ENCODE measurements at regions not wholly inside any gene's neighbourhood (a gene's known extent, or its start where the extent isn't known, plus 50 kb on each side); places are given as distances from the start of the nearest gene placed in this dataset.

DNA sequence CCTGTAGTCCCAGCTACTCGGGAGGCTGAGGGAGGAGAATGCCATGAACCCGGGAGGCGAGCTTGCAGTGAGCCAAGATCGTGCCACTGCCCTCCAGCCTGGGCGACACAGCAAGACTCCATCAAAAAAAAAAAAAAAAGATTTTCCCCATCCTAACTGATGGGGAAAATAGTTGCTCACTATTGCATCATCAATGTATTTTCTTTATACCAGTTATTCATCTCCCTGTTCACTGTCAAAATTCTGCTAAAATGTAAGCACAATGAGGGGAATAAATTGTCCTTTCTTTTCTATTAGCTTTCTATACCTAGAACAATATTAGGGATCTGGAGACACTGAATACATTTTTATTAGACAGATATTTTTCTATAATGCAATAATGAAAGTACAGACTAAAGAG, 561.3 kb downstream of the CCER1 start:
- DNase-seq, result no peak
- Histone ChIP-seq H3K27ac (ENCODE audit: low read length) (no peak overlapping the region), H3K9me3 (replicated peaks; ENCODE audit: insufficient read depth, low read length) (no peaks in the 10 kb centered on the region), H2AFZ (ENCODE audit: low read length) (no peak overlapping the region), H3K79me2 (ENCODE audit: low read length) (no peaks in the 10 kb centered on the region), H3K27me3 (replicated peaks; ENCODE audit: insufficient read depth, low read length) (no peaks in the 10 kb centered on the region), H3K4me1 (ENCODE audit: low read length) (no peaks in the 10 kb centered on the region), H3K9ac (ENCODE audit: low read length) (no peak overlapping the region), H3K9me2 (replicated peaks; ENCODE audit: insufficient read depth, low read length) (no peaks in the 10 kb centered on the region), H3K36me3 (replicated peaks; ENCODE audit: insufficient read depth, low read length) (no peaks in the 10 kb centered on the region), H3K4me2 (ENCODE audit: low read depth, low read length) (no peak overlapping the region), H3F3A (ENCODE audit: insufficient read depth, low read length) (no peaks in the 10 kb centered on the region), H4K20me1 (ENCODE audit: insufficient read depth, low read length) (no peaks in the 10 kb centered on the region), H3K4me3 (ENCODE audit: low read length) (no peak overlapping the region)
- no peak for TF ChIP-seq EZH2phosphoT487 (IDR thresholded peaks at IDR 0.05; ENCODE audit: low read length)
- no peak for TF ChIP-seq EZH2 (optimal IDR thresholded peaks at IDR 0.05; ENCODE audit: low read depth, low read length)

DNA sequence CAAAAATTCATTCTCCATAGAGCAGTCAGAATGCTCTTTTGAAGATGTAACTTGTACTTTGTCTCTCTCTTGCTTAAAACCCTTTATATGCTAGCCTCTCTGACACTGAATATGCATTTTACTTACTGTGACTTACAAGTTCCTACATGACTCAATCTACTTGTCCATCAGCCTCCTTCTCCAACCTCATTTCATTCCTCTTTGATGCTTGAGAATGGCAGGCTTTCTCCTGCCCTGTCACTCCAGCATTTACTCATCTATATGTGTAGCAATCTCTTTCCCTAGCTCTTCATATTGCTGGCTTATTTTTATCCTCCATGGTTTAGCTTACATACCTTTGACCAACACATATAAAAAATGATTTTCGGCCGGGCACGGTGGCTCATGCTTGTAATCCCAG, 561.9 kb downstream of the CCER1 start:
- no peak for TF ChIP-seq EZH2 (optimal IDR thresholded peaks at IDR 0.05; ENCODE audit: low read depth, low read length)
- Histone ChIP-seq H4K20me1 (ENCODE audit: insufficient read depth, low read length) (no peaks in the 10 kb centered on the region), H3K79me2 (ENCODE audit: low read length) (no peaks in the 10 kb centered on the region), H3K9me2 (replicated peaks; ENCODE audit: insufficient read depth, low read length) (no peaks in the 10 kb centered on the region), H3K9ac (ENCODE audit: low read length) (no peak overlapping the region), H3K36me3 (replicated peaks; ENCODE audit: insufficient read depth, low read length) (no peaks in the 10 kb centered on the region), H3K4me2 (ENCODE audit: low read depth, low read length) (no peak overlapping the region), H3F3A (ENCODE audit: insufficient read depth, low read length) (no peaks in the 10 kb centered on the region), H2AFZ (ENCODE audit: low read length) (no peak overlapping the region), H3K27ac (ENCODE audit: low read length) (no peak overlapping the region), H3K4me3 (ENCODE audit: low read length) (no peak overlapping the region), H3K9me3 (replicated peaks; ENCODE audit: insufficient read depth, low read length) (no peaks in the 10 kb centered on the region), H3K4me1 (ENCODE audit: low read length) (no peaks in the 10 kb centered on the region), H3K27me3 (replicated peaks; ENCODE audit: insufficient read depth, low read length) (no peaks in the 10 kb centered on the region)
- DNase-seq, result no peak

GRCh38 chr12:90390947-90391346, 564.0 kb downstream of the CCER1 start:
- Histone ChIP-seq H3K9me3 (replicated peaks; ENCODE audit: insufficient read depth, low read length) (no peaks in the 10 kb centered on the region), H3K27me3 (replicated peaks; ENCODE audit: insufficient read depth, low read length) (no peaks in the 10 kb centered on the region), H3K9me2 (replicated peaks; ENCODE audit: insufficient read depth, low read length) (no peaks in the 10 kb centered on the region), H3K4me1 (ENCODE audit: low read length) (no peaks in the 10 kb centered on the region), H3K27ac (ENCODE audit: low read length) (no peak overlapping the region), H3F3A (ENCODE audit: insufficient read depth, low read length) (no peaks in the 10 kb centered on the region), H3K9ac (ENCODE audit: low read length) (no peak overlapping the region), H3K79me2 (ENCODE audit: low read length) (no peaks in the 10 kb centered on the region), H3K4me3 (ENCODE audit: low read length) (no peak overlapping the region), H3K36me3 (replicated peaks; ENCODE audit: insufficient read depth, low read length) (no peaks in the 10 kb centered on the region), H4K20me1 (ENCODE audit: insufficient read depth, low read length) (no peaks in the 10 kb centered on the region), H3K4me2 (ENCODE audit: low read depth, low read length) (no peak overlapping the region), H2AFZ (ENCODE audit: low read length) (no peak overlapping the region)
- TF ChIP-seq, protein P1, sequence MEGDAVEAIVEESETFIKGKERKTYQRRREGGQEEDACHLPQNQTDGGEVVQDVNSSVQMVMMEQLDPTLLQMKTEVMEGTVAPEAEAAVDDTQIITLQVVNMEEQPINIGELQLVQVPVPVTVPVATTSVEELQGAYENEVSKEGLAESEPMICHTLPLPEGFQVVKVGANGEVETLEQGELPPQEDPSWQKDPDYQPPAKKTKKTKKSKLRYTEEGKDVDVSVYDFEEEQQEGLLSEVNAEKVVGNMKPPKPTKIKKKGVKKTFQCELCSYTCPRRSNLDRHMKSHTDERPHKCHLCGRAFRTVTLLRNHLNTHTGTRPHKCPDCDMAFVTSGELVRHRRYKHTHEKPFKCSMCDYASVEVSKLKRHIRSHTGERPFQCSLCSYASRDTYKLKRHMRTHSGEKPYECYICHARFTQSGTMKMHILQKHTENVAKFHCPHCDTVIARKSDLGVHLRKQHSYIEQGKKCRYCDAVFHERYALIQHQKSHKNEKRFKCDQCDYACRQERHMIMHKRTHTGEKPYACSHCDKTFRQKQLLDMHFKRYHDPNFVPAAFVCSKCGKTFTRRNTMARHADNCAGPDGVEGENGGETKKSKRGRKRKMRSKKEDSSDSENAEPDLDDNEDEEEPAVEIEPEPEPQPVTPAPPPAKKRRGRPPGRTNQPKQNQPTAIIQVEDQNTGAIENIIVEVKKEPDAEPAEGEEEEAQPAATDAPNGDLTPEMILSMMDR (IDR thresholded peaks at IDR 0.05; ENCODE audit: low read length), result no peak
- TF ChIP-seq EZH2phosphoT487 (IDR thresholded peaks at IDR 0.05; ENCODE audit: low read length), result no peak
- no peak for TF ChIP-seq EZH2 (optimal IDR thresholded peaks at IDR 0.05; ENCODE audit: low read depth, low read length)
- no peak for DNase-seq

DNA sequence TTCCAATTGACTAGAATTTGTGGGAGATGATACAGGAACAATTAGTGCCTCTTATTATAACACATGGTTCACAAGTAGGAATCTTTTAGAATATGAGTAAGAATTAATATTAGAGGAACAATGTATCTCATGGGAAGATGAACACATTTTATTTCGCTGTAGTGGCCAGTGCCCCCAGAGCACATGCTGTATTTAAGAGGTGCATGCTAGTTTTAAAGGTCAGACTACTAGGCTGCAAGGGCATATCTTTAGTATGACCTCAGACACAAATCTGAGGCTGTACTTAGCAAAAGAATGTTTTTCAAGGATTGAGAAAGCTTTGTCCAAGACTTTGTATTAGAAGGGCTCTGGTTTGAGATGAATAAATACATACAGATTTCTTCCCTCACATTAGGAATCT, 586.9 kb downstream of the CCER1 start:
- no peak overlapping the region for H3K4me2 ChIP-seq (ENCODE audit: low read depth, low read length)
- H3K79me2 ChIP-seq (ENCODE audit: low read length), result no peaks in the 10 kb centered on the region
- H3K9me2 ChIP-seq (replicated peaks; ENCODE audit: insufficient read depth, low read length), result no peaks in the 10 kb centered on the region
- H3K36me3 ChIP-seq (replicated peaks; ENCODE audit: insufficient read depth, low read length), result no peaks in the 10 kb centered on the region
- DNase-seq, result no peak
- no peaks in the 10 kb centered on the region for H3K9me3 ChIP-seq (replicated peaks; ENCODE audit: insufficient read depth, low read length)
- no peaks in the 10 kb centered on the region for H4K20me1 ChIP-seq (ENCODE audit: insufficient read depth, low read length)
- no peak overlapping the region for H3K4me3 ChIP-seq (ENCODE audit: low read length)
- no peak overlapping the region for H3K27ac ChIP-seq (ENCODE audit: low read length)
- H2AFZ ChIP-seq (ENCODE audit: low read length), result no peak overlapping the region
- TF ChIP-seq, protein P1 (IDR thresholded peaks at IDR 0.05; ENCODE audit: low read length), result no peak
- TF ChIP-seq EZH2 (optimal IDR thresholded peaks at IDR 0.05; ENCODE audit: low read depth, low read length) (no peak), EZH2phosphoT487 (IDR thresholded peaks at IDR 0.05; ENCODE audit: low read length) (no peak)
- no peaks in the 10 kb centered on the region for H3F3A ChIP-seq (ENCODE audit: insufficient read depth, low read length)
- no peak overlapping the region for H3K9ac ChIP-seq (ENCODE audit: low read length)
- no peaks in the 10 kb centered on the region for H3K4me1 ChIP-seq (ENCODE audit: low read length)
- H3K27me3 ChIP-seq (replicated peaks; ENCODE audit: insufficient read depth, low read length), result no peaks in the 10 kb centered on the region
